Gastroesophageal sphincter (tissue), 3 donors: ENCODE measurements at regions not wholly inside any gene's neighbourhood (a gene's known extent, or its start where the extent isn't known, plus 50 kb on each side); places are given as distances from the start of the nearest gene placed in this dataset.

Experiments
- CTCF ChIP-seq, 4 experiments: fragments of 200-600 bp in 2 of 4; fragments of 450-650 bp in 2 of 4; sonication (generic) in 1 of 4; IDR thresholded peaks; one replicate each; pipeline ENCODE4 v1.5.1; 2017 to 2019; ENCODE audit warnings: antibody characterized with exemption in 4 of 4, mild to moderate bottlenecking in 2 of 4, moderate library complexity in 2 of 4
- POLR2A ChIP-seq, 2 donors: fragments of 450-650 bp; IDR thresholded peaks; one replicate each; pipeline ENCODE4 v1.6.1; 2017; ENCODE audit warnings: antibody characterized with exemption in 2 of 2, mild to moderate bottlenecking in 2 of 2, moderate library complexity in 1 of 2

DNA sequence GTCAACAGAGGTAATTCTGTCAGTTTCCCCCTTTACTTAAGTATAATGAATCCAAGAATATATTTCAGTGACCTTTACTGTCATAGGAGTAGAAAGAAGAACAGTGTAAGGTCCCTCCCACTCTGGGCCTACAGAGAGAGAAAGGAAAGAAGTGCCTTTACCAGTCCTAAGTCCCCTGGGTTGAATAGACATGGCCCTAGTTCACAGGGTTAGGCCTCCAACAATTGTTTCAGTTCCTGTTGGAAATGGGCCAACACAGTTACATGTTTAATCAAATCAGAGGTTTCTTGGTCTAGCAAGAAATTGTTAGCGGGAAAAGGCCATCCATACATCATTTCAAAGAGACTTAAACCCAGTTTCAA, 605.6 kb downstream of the MTRR start:
- TF ChIP-seq CTCF (IDR thresholded peaks at IDR 0.05) = no peak
- TF ChIP-seq POLR2A (IDR thresholded peaks at IDR 0.05) = no peak
